IMR-90 (cell line): ENCODE measurements at regions not wholly inside any gene's neighbourhood (a gene's known extent, or its start where the extent isn't known, plus 50 kb on each side); places are given as distances from the start of the nearest gene placed in this dataset.

Source experiments
- ATAC-seq: fragments of 200-7000 bp; cut with Tn5 transposase; 2 replicates; pipeline ENCODE4 v1.9.1; 2020; ENCODE audit warnings: low read depth, mild to moderate bottlenecking, moderate library complexity
- BruUV-seq: library from RNA; stranded (reverse); fragments of 400-500 nt; replicated peaks from 2 replicates; lab custom pipeline; 2021; lab: Mats Ljungman, UMichigan
- CTCF ChIA-PET: fragments of 300-600 bp; formaldehyde crosslinking; extraction: SDS; loops from one replicate; lab custom pipeline; 2021; ENCODE audit warnings: antibody characterized with exemption; lab: Yijun Ruan, JAX
- POLR2A ChIA-PET: fragments of 300-600 bp; sonication (Branson Sonifier 250); formaldehyde crosslinking; loops from one replicate; lab custom pipeline; 2022; ENCODE audit warnings: antibody characterized with exemption; ENCODE audit not compliant: unreplicated experiment; lab: Charles Lee
- DNase-seq: peaks from one replicate; pipeline ENCODE4 v3.0.0; 2013
- H2AFZ ChIP-seq: replicated peaks from 2 replicates; pipeline ENCODE3; 2013; ENCODE audit warnings: low read length, mild to moderate bottlenecking; ENCODE audit not compliant: poor library complexity
- H2AK5ac ChIP-seq: 2 replicates; pipeline ENCODE4 v1.6.1; 2013; ENCODE audit warnings: low read depth, low read length, inconsistent platforms
- H2AK9ac ChIP-seq: replicated peaks from 2 replicates; pipeline ENCODE3; 2013; ENCODE audit warnings: mild to moderate bottlenecking, low read depth, low read length, moderate library complexity; ENCODE audit not compliant: poor library complexity
- H2BK120ac ChIP-seq: 2 replicates; pipeline ENCODE4 v1.6.1; 2013; ENCODE audit warnings: low read depth, low read length, inconsistent platforms
- H2BK15ac ChIP-seq: 3 replicates; pipeline ENCODE4 v1.6.1; 2013; ENCODE audit warnings: low read depth, low read length, inconsistent platforms
- H2BK20ac ChIP-seq: 2 replicates; pipeline ENCODE4 v1.6.1; 2013; ENCODE audit warnings: low read depth, mild to moderate bottlenecking, inconsistent platforms, low read length, moderate library complexity
- H2BK5ac ChIP-seq: 2 replicates; pipeline ENCODE4 v1.6.1; 2013; ENCODE audit warnings: mild to moderate bottlenecking, low read depth, low read length, inconsistent platforms; ENCODE audit not compliant: poor library complexity, severe bottlenecking
- H3K14ac ChIP-seq: replicated peaks from 2 replicates; pipeline ENCODE4 v1.6.1; 2013; ENCODE audit warnings: low read depth, low read length, inconsistent platforms
- H3K18ac ChIP-seq: 2 replicates; pipeline ENCODE4 v1.6.1; 2013; ENCODE audit warnings: low read depth, low read length, control low read depth
- H3K23ac ChIP-seq: 2 replicates; pipeline ENCODE4 v1.6.1; 2013; ENCODE audit warnings: low read depth, low read length, inconsistent platforms
- H3K27ac ChIP-seq: 2 replicates; pipeline ENCODE4 v1.5.1; 2013; ENCODE audit warnings: mild to moderate bottlenecking, control low read depth, low read length; ENCODE audit not compliant: insufficient read depth
- H3K27me3 ChIP-seq: 2 replicates; pipeline ENCODE4 v1.6.1; 2013; ENCODE audit warnings: low read length; ENCODE audit not compliant: control insufficient read depth, insufficient read depth
- H3K36me3 ChIP-seq: 2 replicates; pipeline ENCODE4 v1.6.1; 2013; ENCODE audit warnings: low read length, mixed read lengths; ENCODE audit not compliant: control insufficient read depth, insufficient read depth
- H3K4ac ChIP-seq: 2 replicates; pipeline ENCODE4 v1.6.1; 2013; ENCODE audit warnings: low read depth, low read length, inconsistent platforms
- H3K4me1 ChIP-seq: 2 replicates; pipeline ENCODE4 v1.6.1; 2013; ENCODE audit warnings: low read length, mixed read lengths; ENCODE audit not compliant: control insufficient read depth, insufficient read depth
- H3K4me2 ChIP-seq: 2 replicates; pipeline ENCODE4 v1.6.1; 2013; ENCODE audit warnings: low read depth, mild to moderate bottlenecking, control low read depth, low read length, moderate library complexity
- H3K4me3 ChIP-seq: 2 replicates; pipeline ENCODE4 v1.5.1; 2013; ENCODE audit warnings: low read depth, mild to moderate bottlenecking, control low read depth, low read length, moderate library complexity; ENCODE audit not compliant: insufficient read depth
- H3K56ac ChIP-seq: 2 replicates; pipeline ENCODE4 v1.6.1; 2013; ENCODE audit warnings: low read length, inconsistent platforms; ENCODE audit not compliant: insufficient read depth; ENCODE audit errors: extremely low read depth
- H3K79me1 ChIP-seq, 2 experiments: 2 replicates each; pipeline ENCODE4 v1.6.1; 2013; ENCODE audit warnings: low read length in 2 of 2, inconsistent platforms in 1 of 2, low read depth in 1 of 2
- H3K9ac ChIP-seq: 2 replicates; pipeline ENCODE4 v1.6.1; 2013; ENCODE audit warnings: low read depth, low read length, control low read depth
- H3K9me1 ChIP-seq: 2 replicates; pipeline ENCODE4 v1.6.1; 2013; ENCODE audit warnings: low read length, inconsistent platforms; ENCODE audit not compliant: insufficient read depth
- H3K9me3 ChIP-seq: 2 replicates; pipeline ENCODE4 v1.6.1; 2013; ENCODE audit warnings: low read length; ENCODE audit not compliant: control insufficient read depth, insufficient read depth
- H4K20me1 ChIP-seq: 2 replicates; pipeline ENCODE4 v1.6.1; 2013; ENCODE audit warnings: low read length, inconsistent platforms; ENCODE audit not compliant: insufficient read depth
- H4K5ac ChIP-seq: 2 replicates; pipeline ENCODE4 v1.6.1; 2013; ENCODE audit warnings: mild to moderate bottlenecking, low read depth, low read length, control low read depth
- H4K8ac ChIP-seq, 2 experiments: 2 replicates each; pipeline ENCODE4 v1.6.1; 2013; ENCODE audit warnings: low read depth in 2 of 2, low read length in 2 of 2, control low read depth in 1 of 2, inconsistent platforms in 1 of 2
- H4K91ac ChIP-seq: 2 replicates; pipeline ENCODE4 v1.6.1; 2013; ENCODE audit warnings: low read depth, low read length, inconsistent platforms; ENCODE audit not compliant: insufficient read depth
- BHLHE40 ChIP-seq: fragments of 150-350 bp; IDR thresholded peaks from 2 replicates; pipeline ENCODE4 v1.6.1; 2016; ENCODE audit warnings: mild to moderate bottlenecking, low read depth, low read length
- CEBPB ChIP-seq: IDR thresholded peaks from 2 replicates; pipeline ENCODE4 v1.6.1; 2012; ENCODE audit warnings: low read depth, low read length, improper control_type of control experiment
- CHD1 ChIP-seq: IDR thresholded peaks from 2 replicates; pipeline ENCODE4 v1.6.1; 2012; ENCODE audit warnings: low read depth, low read length, improper control_type of control experiment
- FOS ChIP-seq: fragments of 150-350 bp; IDR thresholded peaks from 2 replicates; pipeline ENCODE4 v1.6.1; 2016; ENCODE audit warnings: low read depth, low read length
- MAFK ChIP-seq: IDR thresholded peaks from 2 replicates; pipeline ENCODE4 v1.6.1; 2012; ENCODE audit warnings: low read depth, low read length, improper control_type of control experiment
- MAZ ChIP-seq: IDR thresholded peaks from 2 replicates; pipeline ENCODE4 v1.6.1; 2012; ENCODE audit warnings: low read depth, mild to moderate bottlenecking, low read length, improper control_type of control experiment, moderate library complexity, borderline replicate concordance
- MXI1 ChIP-seq: IDR thresholded peaks from 2 replicates; pipeline ENCODE4 v1.6.1; 2012; ENCODE audit warnings: low read depth, mild to moderate bottlenecking, low read length, moderate library complexity, borderline replicate concordance
- POLR2A ChIP-seq: IDR thresholded peaks from 2 replicates; pipeline ENCODE4 v1.6.1; 2012; ENCODE audit warnings: mild to moderate bottlenecking, low read depth, low read length
- RCOR1 ChIP-seq: IDR thresholded peaks from 2 replicates; pipeline ENCODE4 v1.6.1; 2012; ENCODE audit warnings: mild to moderate bottlenecking, low read length, improper control_type of control experiment; ENCODE audit not compliant: insufficient replicate concordance
- RFX5 ChIP-seq: IDR thresholded peaks from 2 replicates; pipeline ENCODE4 v1.8.0; 2012; ENCODE audit warnings: low read depth, mild to moderate bottlenecking, low read length, moderate library complexity
- SMC3 ChIP-seq: fragments of 150-350 bp; IDR thresholded peaks from 2 replicates; pipeline ENCODE4 v1.6.1; 2016; ENCODE audit warnings: low read depth, mild to moderate bottlenecking, antibody characterized with exemption, low read length, moderate library complexity
- WGBS, 2 experiments: methylation state at CpG; one replicate each; pipeline versions ENCODE4 v1.1.5 to v1.1.7; 2013; ENCODE audit warnings: missing lambda C conversion rate in 2 of 2; ENCODE audit not compliant: insufficient read length in 1 of 2; ENCODE audit errors: extremely low coverage in 2 of 2; 5-methylcytosine and 5-hydroxymethylcytosine counted together
- dilution Hi-C: fragments of 300-500 bp; cut with HindIII; formaldehyde crosslinking; loops from one replicate; pipeline ENCODE4 v1.14.3; 2018; ENCODE audit warnings: low sequenced_read_pairs; ENCODE audit not compliant: unreplicated experiment
- in situ Hi-C: fragments of 300-500 bp; cut with MboI; formaldehyde crosslinking; loops from 3 replicates; pipeline ENCODE4 v1.14.3; 2019; ENCODE audit warnings: low sequenced_read_pairs, inconsistent platforms, mixed read lengths
- intact Hi-C: fragments of 100-400 bp; cut with micrococcal nuclease; formaldehyde crosslinking; loops from 2 replicates; pipeline ENCODE4 v1.10.0; 2022
- TF ChIP-seq, protein P1 (sequence below): fragments of 150-350 bp; IDR thresholded peaks from 2 replicates; pipeline ENCODE4 v1.6.1; 2016; ENCODE audit warnings: low read depth, mild to moderate bottlenecking, low read length, moderate library complexity, borderline replicate concordance
- TF ChIP-seq, protein P2 (sequence below): conservative IDR thresholded peaks from 2 replicates; pipeline ENCODE4 v1.5.1; 2012; ENCODE audit warnings: mild to moderate bottlenecking, low read depth, low read length, improper control_type of control experiment
- TF ChIP-seq, protein P3 (sequence below): fragments of 150-350 bp; IDR thresholded peaks from 2 replicates; pipeline ENCODE4 v1.6.1; 2017; ENCODE audit warnings: mild to moderate bottlenecking, antibody characterized with exemption, low read length, low read depth

DNA sequence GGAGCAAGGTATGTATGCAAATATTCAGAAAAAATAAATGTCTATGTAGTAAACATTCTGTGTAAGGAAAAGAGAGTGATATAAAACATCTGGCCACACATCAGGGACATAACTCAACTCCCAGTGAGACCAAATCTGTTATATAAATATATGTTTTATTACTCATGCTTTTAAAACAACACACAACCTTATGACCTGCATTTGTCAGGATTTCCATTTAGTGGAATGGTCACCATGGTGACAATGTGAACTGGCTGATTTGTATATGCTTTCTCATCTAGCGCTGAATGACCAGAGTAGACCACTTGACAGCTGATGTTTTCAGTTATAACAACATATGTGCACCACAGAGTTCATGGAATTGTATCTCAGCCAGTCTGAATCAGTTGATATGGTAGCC is 551.7 kb downstream of the HTR7 start:
- H2AK5ac ChIP-seq, result no peak overlapping the region
- H3K23ac ChIP-seq, result no peak overlapping the region
- TF ChIP-seq SMC3 (no peak), MAFK (no peak), POLR2A (no peak), CEBPB (no peak), RCOR1 (no peak), MXI1 (no peak), BHLHE40 (no peak), RFX5 (no peak), FOS (no peak; the same call in 1 of the 2 replicates), MAZ (no peak), CHD1 (no peak)
- TF ChIP-seq, protein P1, sequence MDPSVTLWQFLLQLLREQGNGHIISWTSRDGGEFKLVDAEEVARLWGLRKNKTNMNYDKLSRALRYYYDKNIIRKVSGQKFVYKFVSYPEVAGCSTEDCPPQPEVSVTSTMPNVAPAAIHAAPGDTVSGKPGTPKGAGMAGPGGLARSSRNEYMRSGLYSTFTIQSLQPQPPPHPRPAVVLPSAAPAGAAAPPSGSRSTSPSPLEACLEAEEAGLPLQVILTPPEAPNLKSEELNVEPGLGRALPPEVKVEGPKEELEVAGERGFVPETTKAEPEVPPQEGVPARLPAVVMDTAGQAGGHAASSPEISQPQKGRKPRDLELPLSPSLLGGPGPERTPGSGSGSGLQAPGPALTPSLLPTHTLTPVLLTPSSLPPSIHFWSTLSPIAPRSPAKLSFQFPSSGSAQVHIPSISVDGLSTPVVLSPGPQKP, result no peak
- TF ChIP-seq, protein P2, sequence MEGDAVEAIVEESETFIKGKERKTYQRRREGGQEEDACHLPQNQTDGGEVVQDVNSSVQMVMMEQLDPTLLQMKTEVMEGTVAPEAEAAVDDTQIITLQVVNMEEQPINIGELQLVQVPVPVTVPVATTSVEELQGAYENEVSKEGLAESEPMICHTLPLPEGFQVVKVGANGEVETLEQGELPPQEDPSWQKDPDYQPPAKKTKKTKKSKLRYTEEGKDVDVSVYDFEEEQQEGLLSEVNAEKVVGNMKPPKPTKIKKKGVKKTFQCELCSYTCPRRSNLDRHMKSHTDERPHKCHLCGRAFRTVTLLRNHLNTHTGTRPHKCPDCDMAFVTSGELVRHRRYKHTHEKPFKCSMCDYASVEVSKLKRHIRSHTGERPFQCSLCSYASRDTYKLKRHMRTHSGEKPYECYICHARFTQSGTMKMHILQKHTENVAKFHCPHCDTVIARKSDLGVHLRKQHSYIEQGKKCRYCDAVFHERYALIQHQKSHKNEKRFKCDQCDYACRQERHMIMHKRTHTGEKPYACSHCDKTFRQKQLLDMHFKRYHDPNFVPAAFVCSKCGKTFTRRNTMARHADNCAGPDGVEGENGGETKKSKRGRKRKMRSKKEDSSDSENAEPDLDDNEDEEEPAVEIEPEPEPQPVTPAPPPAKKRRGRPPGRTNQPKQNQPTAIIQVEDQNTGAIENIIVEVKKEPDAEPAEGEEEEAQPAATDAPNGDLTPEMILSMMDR, result no peak
- TF ChIP-seq, protein P3, sequence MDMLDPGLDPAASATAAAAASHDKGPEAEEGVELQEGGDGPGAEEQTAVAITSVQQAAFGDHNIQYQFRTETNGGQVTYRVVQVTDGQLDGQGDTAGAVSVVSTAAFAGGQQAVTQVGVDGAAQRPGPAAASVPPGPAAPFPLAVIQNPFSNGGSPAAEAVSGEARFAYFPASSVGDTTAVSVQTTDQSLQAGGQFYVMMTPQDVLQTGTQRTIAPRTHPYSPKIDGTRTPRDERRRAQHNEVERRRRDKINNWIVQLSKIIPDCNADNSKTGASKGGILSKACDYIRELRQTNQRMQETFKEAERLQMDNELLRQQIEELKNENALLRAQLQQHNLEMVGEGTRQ, result no peak
- H3K14ac ChIP-seq, result no peak overlapping the region
- peak overlapping the region; percentile 1; the same call in 1 of the 2 replicates for H3K4me2 ChIP-seq
- peaks cover 2% of the 10 kb centered on the region; the same call in 1 of the 2 replicates for H3K4me1 ChIP-seq
- H3K9me1 ChIP-seq, result no peaks in the 10 kb centered on the region
- H3K9me3 ChIP-seq, result no peaks in the 10 kb centered on the region
- 0% methylated on average over 1 of the region's 1 CpG; no CpG with 5 or more reads in 1 of the 2 experiments for WGBS, 2 experiments
- H4K5ac ChIP-seq, result no peak overlapping the region
- no peak overlapping the region for H3K4me3 ChIP-seq
- no peaks in the 10 kb centered on the region; the same call in 1 of the 2 replicates for H3K27me3 ChIP-seq
- H3K56ac ChIP-seq, result no peak overlapping the region
- H3K18ac ChIP-seq, result no peak overlapping the region
- H3K27ac ChIP-seq, result no peak overlapping the region
- H2BK15ac ChIP-seq, result no peak overlapping the region
- no peaks in the 10 kb centered on the region for H4K20me1 ChIP-seq
- no peak overlapping the region for H2AFZ ChIP-seq
- dilution Hi-C loops, result no loop called here
- no peak overlapping the region; the same call in 1 of the 2 replicates for H4K91ac ChIP-seq
- no peak overlapping the region for H3K9ac ChIP-seq
- peak; percentile 94 for DNase-seq
- BruUV-seq, result no TSS peak
- CTCF ChIA-PET, result no interaction called here
- POLR2A ChIA-PET, result no interaction called here
- H3K4ac ChIP-seq, result no peak overlapping the region
- no peak overlapping the region for H2BK20ac ChIP-seq
- ATAC-seq, result peak; percentile 80
- no peaks in the 10 kb centered on the region for H3K79me1 ChIP-seq
- no peak overlapping the region for H4K8ac ChIP-seq
- in situ Hi-C loops, result no loop called here
- no peak overlapping the region for H2BK120ac ChIP-seq
- H3K36me3 ChIP-seq, result no peaks in the 10 kb centered on the region
- no peak overlapping the region for H2BK5ac ChIP-seq
- H2AK9ac ChIP-seq, result no peak overlapping the region
- intact Hi-C loops, result no loop called here
